ENCODE measurements at regions not wholly inside any gene's neighbourhood (a gene's known extent, or its start where the extent isn't known, plus 50 kb on each side); places are given as distances from the start of the nearest gene placed in this dataset.

DNA sequence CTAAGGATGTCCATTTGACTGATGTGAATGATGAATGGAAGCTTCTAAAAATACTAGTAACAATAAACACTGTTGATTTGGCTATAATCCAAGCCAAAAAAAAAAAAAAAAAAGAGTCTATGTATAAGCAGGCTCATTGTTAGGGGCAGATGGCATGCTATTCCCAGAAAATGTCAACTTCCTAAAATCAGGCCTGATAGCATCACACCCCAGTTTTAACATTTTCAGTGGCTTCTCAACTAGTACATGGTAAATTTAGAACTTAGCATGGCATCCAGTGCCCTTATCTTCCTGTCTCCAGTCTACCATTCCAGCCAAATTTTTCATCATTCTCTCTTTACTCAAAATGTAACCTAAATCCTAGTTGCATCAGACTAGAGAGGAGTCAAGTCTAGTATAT is 288.2 kb upstream of the ZNF385D start:
- no peak for ATAC-seq
- Histone ChIP-seq H3K9me3 (no peaks in the 10 kb centered on the region), H3K4me3 (no peak overlapping the region), H3K36me3 (ENCODE audit: low read depth) (no peaks in the 10 kb centered on the region), H3K4me1 (ENCODE audit: low read depth) (no peaks in the 10 kb centered on the region)
- TF ChIP-seq CTCF (IDR thresholded peaks at IDR 0.05) = no peak
- DNase-seq = no peak
- intact Hi-C loops (cut with DNase I, micrococcal nuclease) = no loop called here

GRCh38 chr3:22040150-22040549 is 289.1 kb upstream of the ZNF385D start:
- Histone ChIP-seq H3K36me3 (ENCODE audit: low read depth) (no peaks in the 10 kb centered on the region), H3K4me3 (no peak overlapping the region), H3K9me3 (no peaks in the 10 kb centered on the region), H3K4me1 (ENCODE audit: low read depth) (no peaks in the 10 kb centered on the region)
- DNase-seq (no peak), ATAC-seq (no peak)
- intact Hi-C loops (cut with DNase I, micrococcal nuclease) = no loop called here
- TF ChIP-seq CTCF (IDR thresholded peaks at IDR 0.05) = no peak

GRCh38 chr3:22045882-22046281 is 294.9 kb upstream of the ZNF385D start:
- Histone ChIP-seq H3K36me3 (ENCODE audit: low read depth) (no peaks in the 10 kb centered on the region), H3K9me3 (no peaks in the 10 kb centered on the region), H3K4me3 (no peak overlapping the region), H3K4me1 (ENCODE audit: low read depth) (no peaks in the 10 kb centered on the region)
- intact Hi-C loops (cut with DNase I, micrococcal nuclease) = no loop called here
- DNase-seq (no peak), ATAC-seq (no peak)
- TF ChIP-seq CTCF (IDR thresholded peaks at IDR 0.05) = no peak

GRCh38 chr3:22063500-22063899 is 312.5 kb upstream of the ZNF385D start:
- DNase-seq = no peak
- no peak for TF ChIP-seq CTCF (IDR thresholded peaks at IDR 0.05)
- Histone ChIP-seq H3K4me1 (ENCODE audit: low read depth) (no peaks in the 10 kb centered on the region), H3K9me3 (no peaks in the 10 kb centered on the region), H3K4me3 (no peak overlapping the region), H3K36me3 (ENCODE audit: low read depth) (no peaks in the 10 kb centered on the region)
- intact Hi-C loops (cut with DNase I, micrococcal nuclease) = no loop called here
- ATAC-seq = no peak

- Histone ChIP-seq H3K9me3 (no peaks in the 10 kb centered on the region), H3K4me1 (ENCODE audit: low read depth) (no peaks in the 10 kb centered on the region), H3K36me3 (ENCODE audit: low read depth) (no peaks in the 10 kb centered on the region), H3K4me3 (no peak overlapping the region)
- no peak for ATAC-seq
- no peak for TF ChIP-seq CTCF (IDR thresholded peaks at IDR 0.05)
- intact Hi-C loops (cut with DNase I, micrococcal nuclease) = no loop called here
- no peak for DNase-seq
Measured at GRCh38 chr3:22068619-22069018, 317.6 kb upstream of the ZNF385D start.

GRCh38 chr3:22088204-22088603 is 337.2 kb upstream of the ZNF385D start:
- no peaks in the 10 kb centered on the region for H3K4me1 ChIP-seq (ENCODE audit: low read depth)
- intact Hi-C loops (cut with DNase I, micrococcal nuclease) = no loop called here
- H3K36me3 ChIP-seq (ENCODE audit: low read depth) = no peaks in the 10 kb centered on the region
- no peak for ATAC-seq
- no peak overlapping the region for H3K4me3 ChIP-seq
- DNase-seq = no peak
- no peak for TF ChIP-seq CTCF (IDR thresholded peaks at IDR 0.05)
- H3K9me3 ChIP-seq = no peaks in the 10 kb centered on the region

Data from mucosa of descending colon (tissue), 3 donors.